GM12878 (cell line): ENCODE measurements at regions not wholly inside any gene's neighbourhood (a gene's known extent, or its start where the extent isn't known, plus 50 kb on each side); places are given as distances from the start of the nearest gene placed in this dataset.
A peak's percentile ranks its signal among the peaks of the same experiment; 100 is the strongest.

Experiments
- ATAC-seq: fragments of 200-7000 bp; cut with Tn5 transposase; 3 replicates; pipeline ENCODE4 v1.9.1; 2020; ENCODE audit warnings: mild to moderate bottlenecking, moderate library complexity
- BruUV-seq: library from RNA; stranded (reverse); fragments of 400-500 nt; replicated peaks from 2 replicates; lab custom pipeline; 2021; lab: Mats Ljungman, UMichigan
- CTCF ChIA-PET: fragments of 300-600 bp; sonication (Branson Sonifier 250); formaldehyde crosslinking; extraction: SDS; loops from one replicate; lab custom pipeline; 2021; ENCODE audit warnings: inconsistent platforms; lab: Yijun Ruan, JAX
- POLR2A ChIA-PET: fragments of 350-600 bp; formaldehyde crosslinking; extraction: SDS; loops from one replicate; lab custom pipeline; 2021; ENCODE audit warnings: inconsistent platforms; lab: Charles Lee
- RAD21 ChIA-PET: fragments of 300-600 bp; sonication (Branson Sonifier 250); formaldehyde crosslinking; loops from one replicate; lab custom pipeline; 2023; ENCODE audit warnings: antibody characterized with exemption; ENCODE audit not compliant: unreplicated experiment; lab: Charles Lee
- SMC1A ChIA-PET: fragments of 300-600 bp; sonication (Branson Sonifier 250); formaldehyde crosslinking; loops from one replicate; lab custom pipeline; 2023; ENCODE audit not compliant: unreplicated experiment, uncharacterized antibody; lab: Charles Lee
- DNase-seq: peaks from one replicate; pipeline ENCODE4 v3.0.0-alpha.2; 2011; ENCODE audit warnings: low read depth, low spot score
- FAIRE-seq: peaks from 3 replicates; lab custom pipeline; 2011; peaks lifted over from hg19 to GRCh38; lab: Jason Lieb, UNC
- H2AFZ ChIP-seq: 2 replicates; pipeline ENCODE4 v1.6.0; 2011; ENCODE audit warnings: low read depth, low read length, control low read depth; ENCODE audit not compliant: control insufficient read depth
- H3K27ac ChIP-seq: 2 replicates; pipeline ENCODE4 v1.5.1; 2011; ENCODE audit warnings: control low read depth; ENCODE audit not compliant: control insufficient read depth, insufficient read depth
- H3K27me3 ChIP-seq, 2 experiments: replicated peaks in 1 of 2; 2 replicates each; pipeline versions ENCODE4 v1.6.0 to v1.6.1; 2011; ENCODE audit warnings: low read length in 1 of 2; ENCODE audit not compliant: control insufficient read depth in 2 of 2, insufficient read depth in 2 of 2
- H3K36me3 ChIP-seq, 2 experiments: 2 replicates each; pipeline ENCODE4 v1.5.1; 2011; ENCODE audit warnings: low read length in 1 of 2; ENCODE audit not compliant: control insufficient read depth in 2 of 2, insufficient read depth in 2 of 2
- H3K4me1 ChIP-seq: 2 replicates; pipeline ENCODE4 v1.6.1; 2011; ENCODE audit warnings: mild to moderate bottlenecking, low read length, moderate library complexity, mixed read lengths; ENCODE audit not compliant: control insufficient read depth, insufficient read depth
- H3K4me2 ChIP-seq: 2 replicates; pipeline ENCODE4 v1.6.0; 2011; ENCODE audit warnings: control low read depth; ENCODE audit not compliant: control insufficient read depth, insufficient read depth
- H3K4me3 ChIP-seq: fragments of 200-600 bp; sonication (generic); 2 replicates; pipeline ENCODE4 v1.5.1; 2016
- H3K79me2 ChIP-seq: 2 replicates; pipeline ENCODE4 v1.6.0; 2011; ENCODE audit warnings: low read length; ENCODE audit not compliant: control insufficient read depth, insufficient read depth
- H3K9ac ChIP-seq: 2 replicates; pipeline ENCODE4 v1.8.0; 2011; ENCODE audit warnings: low read length, control low read depth, mixed read lengths; ENCODE audit not compliant: control insufficient read depth, insufficient read depth
- H3K9me3 ChIP-seq: replicated peaks from 3 replicates; pipeline ENCODE4 v1.5.1; 2011; ENCODE audit warnings: mild to moderate bottlenecking, low read length; ENCODE audit not compliant: control insufficient read depth, insufficient read depth
- H4K20me1 ChIP-seq: 2 replicates; pipeline ENCODE4 v1.6.0; 2011; ENCODE audit not compliant: control insufficient read depth, insufficient read depth
- EED ChIP-seq: sonication (generic); IDR thresholded peaks from 2 replicates; pipeline ENCODE4 v1.6.1; 2016; ENCODE audit warnings: antibody characterized with exemption, low read depth
- EP300 ChIP-seq, 2 experiments: fragments of 150-350 bp in 1 of 2; IDR thresholded peaks; 2 replicates each; pipeline ENCODE4 v1.6.1; 2011 to 2012; ENCODE audit warnings: low read depth in 2 of 2, low read length in 2 of 2, borderline replicate concordance in 1 of 2, improper control_type of control experiment in 1 of 2, inconsistent platforms in 1 of 2; ENCODE audit not compliant: control insufficient read depth in 1 of 2
- RAD21 ChIP-seq: IDR thresholded peaks from 2 replicates; pipeline ENCODE4 v1.6.1; 2011; ENCODE audit warnings: mild to moderate bottlenecking, low read depth, low read length, moderate library complexity; ENCODE audit not compliant: insufficient read depth
- SREBF2 ChIP-seq: IDR thresholded peaks from 2 replicates; pipeline ENCODE4 v1.6.1; 2012; ENCODE audit warnings: mild to moderate bottlenecking, low read length
- SUZ12 ChIP-seq: fragments of 200-600 bp; sonication (generic); IDR thresholded peaks from one replicate; pipeline ENCODE4 v1.6.1; 2018; ENCODE audit warnings: antibody characterized with exemption, mild to moderate bottlenecking; ENCODE audit not compliant: unreplicated experiment
- TCF12 ChIP-seq: IDR thresholded peaks from 2 replicates; pipeline ENCODE4 v1.6.1; 2011; ENCODE audit warnings: low read depth, mild to moderate bottlenecking, low read length
- WGBS: methylation state at CpG from one replicate; pipeline ENCODE4 v1.1.6; 2016; ENCODE audit warnings: low lambda C conversion rate; ENCODE audit not compliant: insufficient replicate concordance, insufficient coverage; ENCODE audit errors: missing lambda C conversion rate; 5-methylcytosine and 5-hydroxymethylcytosine counted together
- in situ Hi-C: fragments of 300-500 bp; cut with MboI; formaldehyde crosslinking; loops from 9 replicates; pipeline ENCODE4 v1.14.3; 2018; ENCODE audit warnings: mixed read lengths
- intact Hi-C: fragments of 100-400 bp; cut with micrococcal nuclease; formaldehyde crosslinking; loops from one replicate; pipeline ENCODE4 v1.14.2; 2022; ENCODE audit not compliant: unreplicated experiment
- TF ChIP-seq, protein P1 (sequence below), 3 experiments: IDR thresholded peaks in 2 of 3; conservative IDR thresholded peaks in 1 of 3; 2 replicates each; pipeline ENCODE4 v1.5.1; 2011; ENCODE audit warnings: low read depth in 3 of 3, low read length in 3 of 3, mild to moderate bottlenecking in 3 of 3, control low read depth in 2 of 3, moderate library complexity in 2 of 3, inconsistent platforms in 1 of 3, mixed read lengths in 1 of 3; ENCODE audit not compliant: control insufficient read depth in 2 of 3, insufficient read depth in 1 of 3; ENCODE audit errors: extremely low read depth in 1 of 3

DNA sequence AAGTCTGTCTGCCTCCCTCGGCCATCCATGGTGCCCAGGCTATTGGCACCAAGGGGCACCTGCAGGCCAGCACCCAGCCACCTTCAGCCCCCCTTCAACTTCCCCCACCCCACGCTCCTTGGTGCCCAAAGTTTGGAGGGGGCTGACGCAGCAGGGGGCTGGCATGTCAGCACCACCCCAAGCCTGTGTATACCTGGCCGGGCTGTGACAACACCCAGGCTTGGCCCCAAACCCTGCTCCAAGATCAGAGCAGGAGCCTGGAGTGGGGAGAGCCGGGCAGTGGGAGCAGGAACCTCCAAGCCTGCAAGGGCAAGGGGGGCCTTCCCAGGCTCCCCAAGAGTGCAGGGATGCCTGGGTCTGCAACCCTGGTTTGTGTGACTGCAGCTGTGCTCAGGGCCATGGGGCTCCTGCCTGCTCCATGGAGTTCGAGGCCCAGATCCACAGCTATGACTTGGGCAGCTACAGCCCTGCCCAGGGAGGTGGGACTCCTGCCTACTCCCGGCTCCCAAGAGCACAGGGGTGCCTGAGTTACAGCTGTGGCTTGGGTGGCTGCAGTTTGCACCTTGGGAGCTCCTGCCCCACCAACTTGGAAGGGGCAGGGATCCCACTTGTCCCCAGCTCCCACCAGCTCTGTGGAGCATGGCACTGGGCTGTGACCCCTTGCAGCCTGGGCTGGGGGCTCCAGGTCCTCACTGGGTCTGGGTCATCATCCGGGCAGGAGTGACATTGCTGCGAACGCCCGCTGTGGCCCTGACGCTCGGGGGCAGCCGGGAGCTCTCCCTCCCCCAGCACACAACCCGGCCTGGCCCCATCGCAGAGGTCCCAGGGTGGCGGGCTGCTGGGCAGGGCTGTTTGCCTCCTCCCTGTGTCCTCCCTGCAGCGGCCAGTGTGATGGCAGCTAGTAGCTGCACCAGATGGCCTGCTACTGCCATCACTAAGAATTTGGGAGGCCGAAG lies 175.5 kb upstream of the SDK2 start:
- no peaks in the 10 kb centered on the region for H3K4me1 ChIP-seq
- FAIRE-seq, result no peak
- CTCF ChIA-PET, result no interaction called here

DNA sequence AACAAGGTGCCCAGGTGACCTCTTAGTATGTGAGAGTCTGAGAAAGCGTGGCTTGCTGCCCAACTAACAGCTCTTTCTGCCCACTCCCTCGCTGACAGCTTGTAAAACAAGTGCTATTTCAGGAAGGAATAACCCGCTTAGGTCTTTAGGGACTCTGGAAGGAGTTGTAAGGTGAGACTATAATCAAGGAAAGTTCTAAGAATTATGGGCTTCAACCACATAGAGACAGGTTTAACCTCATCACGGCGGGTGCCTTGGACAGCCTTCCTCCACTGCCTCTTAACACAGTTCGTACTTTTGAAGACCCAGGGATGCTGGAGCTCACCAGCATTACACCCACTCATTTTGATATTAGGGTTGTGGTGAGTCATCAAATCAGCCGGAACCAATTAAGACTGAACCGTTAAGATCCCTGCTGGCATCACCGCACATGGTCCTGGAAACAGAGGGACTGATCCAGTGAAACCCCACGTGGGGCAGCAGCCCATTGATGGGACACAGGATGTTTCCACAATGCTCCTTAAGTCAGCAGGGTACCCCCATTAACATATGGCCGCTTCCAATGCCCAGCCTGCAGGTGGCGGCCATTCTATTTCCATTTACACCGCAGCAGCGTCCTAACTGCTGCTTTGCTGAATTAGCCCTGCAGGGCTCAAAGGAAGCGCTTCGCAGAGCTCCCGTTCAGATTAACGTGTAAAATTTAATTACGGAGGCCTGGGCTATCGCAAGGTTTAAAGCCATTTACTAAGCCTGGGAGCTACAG lies 176.6 kb upstream of the SDK2 start:
- RAD21 ChIA-PET, result no interaction called here
- ATAC-seq, result no peak
- TF ChIP-seq TCF12 (no peak), RAD21 (0 out of 2 replicates have a peak, but pooled peaks have one; percentile 8), SUZ12 (no peak)
- TF ChIP-seq, protein P1, sequence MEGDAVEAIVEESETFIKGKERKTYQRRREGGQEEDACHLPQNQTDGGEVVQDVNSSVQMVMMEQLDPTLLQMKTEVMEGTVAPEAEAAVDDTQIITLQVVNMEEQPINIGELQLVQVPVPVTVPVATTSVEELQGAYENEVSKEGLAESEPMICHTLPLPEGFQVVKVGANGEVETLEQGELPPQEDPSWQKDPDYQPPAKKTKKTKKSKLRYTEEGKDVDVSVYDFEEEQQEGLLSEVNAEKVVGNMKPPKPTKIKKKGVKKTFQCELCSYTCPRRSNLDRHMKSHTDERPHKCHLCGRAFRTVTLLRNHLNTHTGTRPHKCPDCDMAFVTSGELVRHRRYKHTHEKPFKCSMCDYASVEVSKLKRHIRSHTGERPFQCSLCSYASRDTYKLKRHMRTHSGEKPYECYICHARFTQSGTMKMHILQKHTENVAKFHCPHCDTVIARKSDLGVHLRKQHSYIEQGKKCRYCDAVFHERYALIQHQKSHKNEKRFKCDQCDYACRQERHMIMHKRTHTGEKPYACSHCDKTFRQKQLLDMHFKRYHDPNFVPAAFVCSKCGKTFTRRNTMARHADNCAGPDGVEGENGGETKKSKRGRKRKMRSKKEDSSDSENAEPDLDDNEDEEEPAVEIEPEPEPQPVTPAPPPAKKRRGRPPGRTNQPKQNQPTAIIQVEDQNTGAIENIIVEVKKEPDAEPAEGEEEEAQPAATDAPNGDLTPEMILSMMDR (IDR thresholded peaks at IDR 0.05 in 2 of 3, conservative IDR thresholded peaks at IDR 0.05 in 1 of 3; ENCODE audit: control insufficient read depth in 2 of 3, extremely low read depth in 1 of 3, insufficient read depth in 1 of 3, low read depth in 3 of 3, low read length in 3 of 3), result peak in 1 of 3 experiments; percentile 12; a peak in 2 of 6 replicates

More for the DNA sequence above, 175.5 kb upstream of the SDK2 start:
- 32% methylated on average over 19 of the region's 19 CpGs for WGBS
- no peak for DNase-seq
- no TSS peak for BruUV-seq
- ChIA-PET POLR2A (no interaction called here), SMC1A (no interaction called here), RAD21 (interaction anchor here (0.6 kb wide), 1 partner anchor 1092 kb away, joined by 3 read pairs; no protein-coding TSS in a partner anchor)
- TF ChIP-seq SREBF2 (no peak), EED (no peak), EP300 (IDR thresholded peaks at IDR 0.05; ENCODE audit: borderline replicate concordance in 1 of 2, control insufficient read depth in 1 of 2, low read depth in 2 of 2, low read length in 2 of 2) (no peak)
- Histone ChIP-seq H3K4me2 (no peak overlapping the region), H3K9ac (no peak overlapping the region), H3K27ac (no peak overlapping the region), H3K27me3 (no peaks in the 10 kb centered on the region), H2AFZ (no peak overlapping the region), H3K36me3 (no peaks in the 10 kb centered on the region), H3K79me2 (no peaks in the 10 kb centered on the region), H3K4me3 (no peak overlapping the region), H4K20me1 (no peaks in the 10 kb centered on the region), H3K9me3 (no peaks in the 10 kb centered on the region)
- in situ Hi-C loops (no loop called here), intact Hi-C loops (no loop called here)
- no peak for ATAC-seq

More for the DNA sequence above, 176.6 kb upstream of the SDK2 start:
- ChIA-PET SMC1A (no interaction called here), POLR2A (no interaction called here), CTCF (no interaction called here)
- H3K27ac ChIP-seq, result no peak overlapping the region
- no peaks in the 10 kb centered on the region for H3K9me3 ChIP-seq
- FAIRE-seq (no peak), DNase-seq (no peak)
- in situ Hi-C loops, result no loop called here
- BruUV-seq, result no TSS peak
- no peaks in the 10 kb centered on the region for H3K36me3 ChIP-seq
- H3K9ac ChIP-seq, result no peak overlapping the region
- H4K20me1 ChIP-seq, result no peaks in the 10 kb centered on the region
- H3K79me2 ChIP-seq, result no peaks in the 10 kb centered on the region
- 21% methylated on average over 20 of the region's 20 CpGs for WGBS
- intact Hi-C loops, result no loop called here
- no peak overlapping the region for H3K4me3 ChIP-seq
- no peaks in the 10 kb centered on the region for H3K27me3 ChIP-seq
- H3K4me2 ChIP-seq, result no peak overlapping the region
- no peak overlapping the region for H2AFZ ChIP-seq
- H3K4me1 ChIP-seq, result no peaks in the 10 kb centered on the region
